GM13976 (cell line): ENCODE measurements at regions not wholly inside any gene's neighbourhood (a gene's known extent, or its start where the extent isn't known, plus 50 kb on each side); places are given as distances from the start of the nearest gene placed in this dataset.

ENCODE experiments used
- DNase-seq: peaks from one replicate; pipeline ENCODE4 v3.0.0; 2012; ENCODE audit warnings: low spot score
- CTCF ChIP-seq: IDR thresholded peaks from 2 replicates; pipeline ENCODE4 v1.5.1; 2012; ENCODE audit warnings: borderline replicate concordance, mild to moderate bottlenecking; ENCODE audit not compliant: insufficient read depth; ENCODE audit errors: extremely low read depth, missing control alignments, control extremely low read depth
- in situ Hi-C: fragments of 300-500 bp; cut with MboI; formaldehyde crosslinking; loops from one replicate; pipeline ENCODE4 v1.12.0; 2022; ENCODE audit warnings: low sequenced_read_pairs, mixed read lengths, inconsistent platforms; ENCODE audit not compliant: unreplicated experiment

GRCh38 chr22:27660306-27660705 lies 141.2 kb downstream of the MN1 start:
- DNase-seq, result no peak
- in situ Hi-C loops, result no loop called here
- TF ChIP-seq CTCF, result no peak

DNA sequence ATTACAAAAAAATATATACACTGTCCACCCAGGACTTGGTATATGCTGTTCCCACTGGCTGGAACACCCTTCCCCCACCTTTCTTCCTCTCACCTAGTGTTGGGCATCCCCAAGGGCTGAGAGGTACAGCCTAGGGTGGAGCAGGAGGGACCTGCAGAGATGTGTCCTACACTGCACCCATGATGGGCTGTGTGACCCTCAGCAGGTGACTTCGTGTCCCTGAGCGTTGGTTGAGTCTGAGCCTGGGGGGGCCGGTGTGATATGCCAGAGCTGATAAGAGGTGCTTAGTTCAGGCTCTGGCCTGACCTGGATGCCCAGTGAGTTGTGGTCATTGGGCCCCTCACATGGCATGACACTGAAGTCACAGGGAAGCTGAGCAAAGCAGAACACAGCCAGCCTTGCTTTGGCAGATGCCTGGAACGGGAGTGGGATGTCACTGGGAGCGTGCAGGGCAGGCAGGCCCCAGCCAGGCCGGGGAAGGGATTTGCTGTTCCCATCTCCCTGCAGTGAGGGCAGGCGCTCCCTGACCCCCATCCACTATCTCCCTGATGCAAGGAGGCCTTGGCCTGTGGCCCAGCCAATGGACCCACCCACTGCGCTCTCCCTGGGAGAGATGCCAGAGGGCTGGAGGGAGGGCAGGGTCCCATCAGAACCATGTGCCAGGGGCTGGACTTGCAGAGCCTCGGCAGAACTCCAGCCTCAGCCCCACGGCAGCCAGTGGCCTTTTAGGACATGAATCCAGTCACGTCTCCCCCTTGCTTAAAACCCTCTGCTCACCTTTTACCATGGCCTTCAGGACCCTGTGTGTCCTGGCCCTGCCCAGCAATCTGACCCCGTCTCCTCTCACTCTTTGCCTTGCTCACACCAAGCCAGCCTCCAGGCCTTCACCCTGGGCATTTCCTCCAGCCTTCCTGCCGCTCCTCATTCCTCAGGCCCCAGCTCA lies 138.9 kb downstream of the MN1 start:
- DNase-seq, result no peak
- in situ Hi-C loops, result no loop called here
- TF ChIP-seq CTCF, result no peak

- no peak for DNase-seq
- in situ Hi-C loops, result no loop called here
- TF ChIP-seq CTCF, result no peak
These were observed 137.7 kb downstream of the MN1 start for GRCh38 chr22:27663812-27664211.

DNA sequence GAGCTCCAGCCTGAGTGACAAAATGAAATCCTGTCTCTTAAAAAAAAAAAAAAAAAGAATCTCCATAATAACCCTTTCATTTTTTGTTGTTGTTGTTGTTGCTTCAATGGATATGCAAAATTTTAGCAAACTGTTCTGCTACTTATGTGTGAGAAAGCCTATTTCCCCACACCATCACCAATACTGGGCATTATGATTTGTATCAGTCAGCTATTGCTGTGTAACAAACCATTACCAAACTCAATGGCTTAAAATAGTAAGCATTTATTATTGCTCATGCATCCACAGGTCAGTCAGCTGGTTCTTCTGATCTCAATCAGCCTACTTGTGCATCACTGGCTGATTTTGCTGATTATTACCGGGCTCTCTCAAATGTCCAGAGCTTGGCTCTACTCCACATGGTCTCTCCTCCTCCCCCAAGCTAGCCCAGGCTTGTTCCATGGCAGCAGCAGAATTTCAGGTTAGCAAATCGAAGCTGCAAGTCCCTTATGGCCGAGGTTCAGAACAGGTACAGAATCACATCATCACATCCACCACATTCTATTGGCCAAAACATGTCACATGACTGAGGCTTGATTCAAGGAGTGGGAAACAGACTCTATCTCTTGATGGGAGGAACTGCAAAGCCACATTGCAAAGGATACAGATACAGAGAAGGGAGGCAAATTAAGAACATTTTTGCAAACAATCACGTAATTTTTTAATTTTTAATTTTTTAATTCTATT lies 135.1 kb downstream of the MN1 start:
- DNase-seq, result no peak
- in situ Hi-C loops, result no loop called here
- no peak for TF ChIP-seq CTCF

DNA sequence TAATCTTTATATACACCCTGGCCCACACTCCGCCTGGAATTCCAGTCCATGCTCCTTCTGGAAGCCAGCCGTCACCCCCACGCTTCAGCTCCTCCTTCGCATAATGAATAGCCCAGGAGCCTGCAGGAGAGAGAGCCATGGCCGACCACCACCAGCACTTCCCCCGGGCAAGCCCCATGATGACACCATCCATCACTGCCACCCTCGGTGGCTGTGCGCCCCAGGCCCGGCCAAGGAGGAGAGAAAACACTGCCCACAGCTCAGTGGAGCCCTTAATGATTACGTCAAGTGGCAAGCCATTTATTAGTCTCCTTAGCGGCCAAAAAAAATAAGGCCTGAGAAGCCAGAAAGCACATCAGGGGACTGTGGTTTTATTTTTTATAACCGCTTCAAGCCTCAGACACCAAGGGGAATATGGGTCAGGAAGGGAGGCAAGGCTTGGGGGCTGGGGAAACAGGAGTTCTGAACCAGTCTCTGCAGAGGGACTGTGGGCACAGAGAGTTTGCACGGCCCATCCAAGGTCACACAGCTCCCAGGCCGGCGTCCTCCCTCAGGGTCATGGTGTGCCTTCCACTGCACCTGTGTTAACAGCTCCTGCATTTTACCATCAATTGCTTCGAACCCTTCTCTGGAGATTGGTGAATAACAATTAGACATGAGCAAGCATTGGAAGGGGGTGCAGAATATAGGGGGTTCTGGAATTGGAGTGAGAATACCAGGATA lies 134.3 kb downstream of the MN1 start:
- no peak for DNase-seq
- in situ Hi-C loops, result no loop called here
- no peak for TF ChIP-seq CTCF
